Fibroblast of skin of right quadriceps (primary cell): ENCODE measurements at regions not wholly inside any gene's neighbourhood (a gene's known extent, or its start where the extent isn't known, plus 50 kb on each side); places are given as distances from the start of the nearest gene placed in this dataset.
"Not testable (repeated sequence)": the region's sequence is repeated elsewhere in the genome, so short reads cannot be mapped to it uniquely, and the experiment has no call there.

Experiments
- DNase-seq: peaks from one replicate; pipeline ENCODE4 v3.0.0-alpha.2; 2013

DNA sequence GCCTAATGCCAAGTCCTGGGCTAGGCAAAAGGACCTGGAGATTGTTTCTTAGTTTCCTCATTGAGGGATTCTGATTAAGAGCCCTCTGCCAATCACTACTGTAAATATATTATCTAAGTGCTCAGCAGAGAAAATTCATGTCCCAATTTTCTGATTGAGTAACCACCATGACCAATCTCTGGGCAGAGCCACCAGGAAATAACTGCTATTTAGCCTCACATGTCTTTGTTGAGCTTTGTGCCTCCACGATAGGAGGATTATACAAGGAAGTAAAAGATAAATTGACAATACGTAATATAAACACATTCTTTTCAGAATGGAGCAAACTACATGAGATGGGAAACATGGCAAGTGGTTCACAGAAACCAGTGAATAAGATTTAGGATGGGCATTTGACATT lies 396.1 kb upstream of the PAPPA start:
- no peak for DNase-seq

DNA sequence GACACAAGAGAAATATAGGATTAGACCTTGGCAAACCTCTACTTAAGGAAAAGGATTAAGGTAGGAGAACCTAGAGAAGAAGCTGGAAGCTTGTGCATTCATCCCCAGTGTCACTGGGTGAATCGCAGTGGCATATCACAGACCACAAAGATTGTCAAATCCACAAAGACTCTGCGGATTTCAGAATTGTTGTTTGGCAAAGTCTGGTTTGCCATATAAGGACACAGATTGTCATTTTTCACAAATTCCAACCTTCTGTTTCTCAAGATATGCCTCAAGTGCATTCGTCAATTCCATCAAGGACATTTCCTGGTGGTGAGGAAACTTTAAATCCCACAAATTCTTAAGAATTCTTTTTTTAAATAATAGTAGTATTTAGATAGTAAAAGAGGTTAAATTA lies 395.1 kb upstream of the PAPPA start:
- peak; percentile 58 for DNase-seq

DNA sequence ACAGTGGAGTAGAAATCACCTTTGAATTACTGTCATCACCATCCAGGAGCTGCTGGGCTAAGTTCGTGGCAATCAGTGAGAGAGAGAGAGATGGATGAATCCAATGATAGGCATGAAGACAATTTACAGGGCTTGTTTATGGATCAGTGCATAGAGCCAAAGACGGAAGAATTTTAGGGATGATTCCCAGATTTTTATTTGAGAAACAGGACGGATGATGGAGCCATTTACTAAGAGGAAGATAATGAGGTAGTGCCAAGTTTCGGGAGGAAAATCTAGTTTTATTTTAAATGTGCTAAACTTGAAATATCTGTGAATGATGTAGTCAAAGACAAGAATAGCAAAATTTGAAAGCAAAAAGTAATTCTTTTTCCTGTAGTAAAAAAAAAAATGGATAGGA lies 394.2 kb upstream of the PAPPA start:
- DNase-seq: peak; percentile 20

DNA sequence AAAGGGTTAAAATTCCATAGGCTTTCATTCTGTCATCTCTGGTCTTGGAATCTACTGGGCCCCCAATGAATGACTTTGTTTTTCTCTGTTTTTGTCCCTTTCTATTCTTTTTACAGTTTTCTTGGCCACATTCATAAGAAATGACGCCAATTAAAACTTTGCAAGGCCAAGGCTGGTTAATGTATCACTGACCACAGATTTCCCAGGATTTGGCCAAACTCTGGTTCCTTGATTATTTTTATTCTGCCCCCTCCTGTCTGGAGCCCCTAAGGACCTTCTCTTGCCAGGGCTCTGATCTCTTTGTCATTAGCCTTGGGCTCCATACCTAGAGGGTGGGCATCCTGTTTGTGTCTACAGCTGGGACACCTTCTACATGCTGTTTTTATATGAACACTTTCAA lies 388.9 kb upstream of the PAPPA start:
- no peak for DNase-seq

DNA sequence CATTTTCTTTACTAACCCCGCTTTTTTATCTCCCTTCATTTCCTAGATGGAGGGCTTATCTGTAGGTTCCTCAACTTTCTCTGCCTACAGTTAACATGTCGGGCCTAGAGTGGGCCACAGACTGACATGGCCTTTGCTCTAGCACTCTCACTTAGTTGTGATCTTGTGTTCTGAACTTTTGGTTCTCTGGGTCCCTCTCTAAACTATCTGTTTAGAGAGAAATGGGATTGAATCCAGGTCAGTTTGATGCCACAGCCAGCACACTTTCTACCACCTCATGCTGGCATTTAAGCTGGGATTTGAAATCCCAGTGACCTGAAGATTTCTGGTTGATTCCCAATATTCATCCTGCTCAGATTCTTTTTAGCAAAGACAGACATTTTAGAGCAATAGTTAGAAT lies 388.5 kb upstream of the PAPPA start:
- no peak for DNase-seq

DNA sequence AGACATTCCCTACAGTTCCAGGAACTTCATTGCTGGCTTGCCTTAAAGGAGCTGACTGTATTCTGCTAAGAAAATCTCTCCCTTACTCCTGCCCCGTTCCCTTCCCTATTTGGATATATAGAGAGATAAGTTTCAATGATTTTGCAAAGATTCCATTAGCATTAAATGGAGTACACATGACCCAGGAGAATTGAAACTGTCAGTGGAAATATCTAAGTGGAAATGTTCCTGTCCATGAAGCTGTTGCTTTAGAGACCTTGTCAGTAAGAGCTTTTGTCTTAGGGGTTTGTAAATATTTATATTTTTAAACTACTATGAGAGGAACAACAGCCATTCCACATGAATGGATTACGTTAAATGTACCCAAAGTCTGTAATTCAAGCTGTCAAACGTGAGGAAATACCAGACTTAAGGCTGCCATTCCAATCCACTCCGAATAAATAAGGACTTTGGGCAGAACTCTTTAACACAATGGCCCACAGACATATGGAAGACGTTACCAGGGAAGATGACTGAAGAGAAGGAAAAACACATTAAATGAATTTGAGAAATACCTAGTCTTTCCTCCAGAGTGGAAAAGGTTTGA lies 387.1 kb upstream of the PAPPA start:
- no peak for DNase-seq

DNA sequence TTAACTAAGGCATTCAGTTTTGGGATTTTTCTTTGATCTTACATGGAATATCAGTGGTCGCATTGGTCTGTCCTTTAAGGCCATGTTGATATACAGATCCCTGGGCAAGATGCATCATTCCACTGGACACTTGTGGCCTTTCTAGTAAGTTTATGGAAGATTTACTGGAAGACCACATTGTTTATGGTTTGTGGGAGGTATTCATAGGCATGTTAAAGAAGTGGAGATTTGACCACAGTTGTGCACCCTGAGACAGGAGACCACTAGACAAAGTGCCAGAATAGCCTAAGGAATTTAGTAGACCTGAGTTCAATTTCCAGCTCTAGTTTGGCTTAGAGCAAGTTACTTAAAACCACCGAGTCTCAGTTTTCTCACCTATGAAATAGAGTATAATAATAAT lies 383.1 kb upstream of the PAPPA start:
- DNase-seq: no peak

DNA sequence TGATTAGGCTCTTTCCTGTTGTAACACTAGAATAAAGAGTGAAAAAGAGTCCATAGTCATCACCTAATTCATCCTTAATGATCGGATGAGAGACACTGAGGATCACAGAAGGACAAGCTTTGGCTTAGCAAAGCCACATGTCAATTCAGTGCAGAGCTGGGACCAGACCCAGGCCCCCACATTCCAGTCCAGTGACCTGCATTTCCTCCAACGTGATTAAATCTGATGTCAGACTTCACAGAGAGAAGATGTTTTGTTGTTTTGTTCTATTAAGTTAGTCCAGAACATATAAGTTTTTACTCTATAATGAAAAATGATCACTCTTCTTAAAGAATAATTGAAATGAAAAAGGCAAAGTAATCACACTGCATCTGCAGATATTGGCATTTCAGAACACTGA lies 377.9 kb upstream of the PAPPA start:
- DNase-seq: peak; percentile 34

DNA sequence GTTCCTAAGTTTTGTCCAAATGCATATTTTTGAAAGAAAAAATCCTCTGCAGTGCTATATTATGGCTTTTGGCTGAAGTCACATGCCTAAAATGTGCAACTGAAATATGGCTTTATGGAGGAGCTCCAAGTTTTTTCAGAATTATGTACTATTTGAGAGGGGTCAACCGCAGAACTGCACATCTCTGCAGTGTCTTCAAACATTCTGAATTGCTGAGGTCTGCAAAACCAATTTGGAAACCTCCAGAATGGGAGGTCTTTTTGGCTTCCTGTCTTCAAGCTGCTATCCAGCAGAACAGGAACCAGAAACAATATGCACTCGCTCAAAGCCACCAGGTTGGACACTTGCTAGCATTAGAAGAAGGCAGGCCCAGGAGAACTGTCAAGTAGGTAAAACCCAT lies 376.0 kb upstream of the PAPPA start:
- peak; percentile 48 for DNase-seq

DNA sequence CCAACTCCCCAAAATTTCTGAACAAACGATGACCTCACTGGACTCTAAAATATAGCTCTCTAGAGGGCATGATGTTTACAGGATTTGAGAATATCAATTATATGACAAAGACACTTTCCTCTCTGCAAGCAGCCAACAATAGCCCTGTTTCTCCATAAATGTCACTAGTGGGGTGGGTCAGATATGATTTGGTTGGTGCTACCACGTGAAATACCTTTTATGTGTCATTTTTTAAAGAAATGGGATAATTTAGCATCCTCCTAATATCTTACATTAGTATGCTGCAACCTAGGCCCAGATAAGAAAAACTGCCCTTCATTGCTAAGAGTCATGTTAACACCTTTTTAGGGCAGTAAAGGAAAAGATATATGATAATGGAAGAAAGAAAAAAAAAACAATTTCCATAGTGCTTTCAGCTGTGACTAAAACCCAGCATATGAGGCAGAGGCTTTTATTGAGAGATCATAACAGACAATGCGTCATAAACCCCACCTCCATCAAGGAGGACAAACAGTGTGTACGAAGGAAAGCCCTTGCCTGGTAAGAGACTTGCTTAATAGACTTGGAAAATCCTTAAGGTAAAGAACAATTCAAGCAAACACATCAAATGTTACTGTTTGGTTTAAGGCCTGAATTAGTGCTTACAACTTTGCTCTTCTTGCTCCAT lies 372.4 kb upstream of the PAPPA start:
- DNase-seq: no peak

DNA sequence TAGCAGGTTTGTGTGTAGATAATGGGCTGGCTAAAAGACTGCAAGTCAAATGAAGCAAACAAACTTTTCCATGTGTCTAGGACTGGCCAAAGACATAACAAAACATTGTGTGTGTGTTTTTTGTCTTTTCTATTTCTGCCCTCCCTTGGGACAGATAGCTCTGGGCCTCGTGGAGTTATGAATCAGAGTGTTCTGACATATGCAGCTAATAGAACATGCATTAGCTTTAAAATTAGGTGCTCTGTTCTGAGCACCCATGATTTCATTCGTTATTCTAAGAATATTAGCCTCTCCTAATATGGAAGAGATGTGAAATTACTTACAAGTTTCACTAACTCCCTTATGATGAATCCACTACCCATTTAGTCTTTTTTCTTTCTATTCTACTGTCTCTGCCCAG lies 367.3 kb upstream of the PAPPA start:
- DNase-seq: peak; percentile 72

DNA sequence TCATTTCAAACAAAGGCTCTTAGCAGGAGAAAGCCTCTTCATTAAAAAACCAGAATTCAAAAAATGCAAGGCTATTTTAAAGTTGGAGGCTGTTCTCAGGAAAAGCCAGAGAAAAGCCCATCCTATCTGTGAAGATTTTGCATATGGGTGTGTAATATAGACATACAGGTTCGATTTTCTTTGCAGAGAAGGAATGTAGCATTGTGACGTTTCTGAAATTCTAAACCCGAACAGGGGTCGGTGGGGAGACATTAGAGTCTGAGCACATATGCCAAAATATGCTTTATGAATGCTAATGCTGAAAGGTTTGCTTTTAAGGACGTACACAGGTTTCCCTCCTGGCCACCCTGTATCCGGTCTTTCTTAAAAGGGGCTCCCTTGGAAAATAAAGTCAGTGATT lies 363.1 kb upstream of the PAPPA start:
- DNase-seq: no peak

DNA sequence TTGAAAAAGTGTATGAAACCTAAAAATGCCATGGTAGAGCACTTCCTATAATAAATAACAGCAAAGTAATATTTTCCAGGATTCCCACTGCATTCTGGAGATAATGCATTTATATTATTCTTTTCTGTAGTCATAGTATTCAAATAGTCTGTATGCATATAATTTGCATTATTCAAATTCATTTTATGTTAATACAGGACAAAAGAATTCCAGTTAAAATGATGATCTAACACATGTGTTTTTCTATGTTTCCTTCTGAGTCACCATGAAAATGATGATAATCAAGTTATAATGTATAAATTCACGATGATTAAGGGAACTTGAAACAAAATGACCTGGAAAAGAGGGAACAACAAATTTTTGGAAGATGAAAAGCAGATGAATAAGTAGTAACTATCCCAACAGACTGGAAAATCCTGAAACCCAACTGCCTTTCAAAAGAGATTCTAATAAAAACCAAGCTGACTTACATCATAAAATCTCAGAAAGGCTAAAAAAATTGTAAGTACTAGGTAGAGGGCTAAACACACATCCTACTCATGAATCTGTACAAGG lies 358.6 kb upstream of the PAPPA start:
- DNase-seq: peak; percentile 41

DNA sequence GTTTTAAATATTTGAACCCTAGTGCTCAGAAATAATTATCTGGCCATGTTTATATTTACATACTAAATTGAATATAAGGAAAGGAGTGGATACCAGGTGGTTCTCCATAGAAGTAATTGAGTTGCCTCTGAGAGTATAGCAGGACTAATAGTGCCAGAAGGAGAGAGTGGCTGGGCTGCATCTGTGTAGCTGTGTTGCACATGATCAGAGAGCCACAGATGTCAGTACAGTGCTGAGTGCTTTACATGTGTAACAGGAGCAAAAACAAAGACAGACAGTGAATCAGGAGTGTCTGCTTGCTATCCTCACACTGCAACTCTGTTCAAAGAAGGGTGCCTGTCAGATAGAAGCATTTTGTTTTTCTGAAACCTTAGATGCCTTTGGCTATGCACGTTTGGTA lies 353.9 kb upstream of the PAPPA start:
- no peak for DNase-seq

DNA sequence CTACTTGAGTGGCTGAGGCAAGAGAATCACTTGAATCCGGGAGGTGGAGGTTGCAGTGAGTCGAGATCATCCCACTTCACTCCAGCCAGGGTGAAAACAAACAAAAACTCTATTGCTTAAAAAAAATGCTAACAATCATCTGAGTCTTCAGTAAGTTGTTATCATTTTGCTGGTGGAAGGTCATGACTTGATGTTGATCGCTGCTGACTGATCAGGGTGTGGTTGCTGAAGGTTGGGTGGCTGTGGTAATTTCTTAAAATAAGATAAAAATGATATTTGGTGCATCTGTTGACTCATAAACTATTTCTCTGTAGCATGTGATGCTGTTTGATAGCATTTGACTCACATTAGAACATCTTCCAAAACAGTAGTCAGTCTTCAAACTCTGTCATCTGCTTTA lies 349.4 kb upstream of the PAPPA start:
- no peak for DNase-seq

DNA sequence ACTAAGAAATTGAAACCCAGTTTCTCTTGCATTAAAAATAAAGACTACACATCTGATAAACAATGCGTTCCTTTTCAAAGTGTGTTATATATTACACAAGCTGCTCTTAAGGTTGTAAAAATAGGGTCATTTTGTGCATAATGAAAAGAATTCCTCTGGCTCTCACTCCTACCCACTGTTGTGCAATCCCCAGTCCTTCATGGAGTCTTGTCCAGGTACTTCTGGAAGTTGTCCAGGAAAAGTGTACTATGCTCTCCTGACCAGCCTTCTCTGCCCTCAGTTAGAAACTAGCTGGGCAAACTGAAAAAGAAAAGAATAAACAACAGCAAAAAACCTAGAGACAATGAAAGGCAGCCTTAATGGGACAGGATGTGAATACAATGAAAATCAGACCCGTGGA lies 345.5 kb upstream of the PAPPA start:
- no peak for DNase-seq

DNA sequence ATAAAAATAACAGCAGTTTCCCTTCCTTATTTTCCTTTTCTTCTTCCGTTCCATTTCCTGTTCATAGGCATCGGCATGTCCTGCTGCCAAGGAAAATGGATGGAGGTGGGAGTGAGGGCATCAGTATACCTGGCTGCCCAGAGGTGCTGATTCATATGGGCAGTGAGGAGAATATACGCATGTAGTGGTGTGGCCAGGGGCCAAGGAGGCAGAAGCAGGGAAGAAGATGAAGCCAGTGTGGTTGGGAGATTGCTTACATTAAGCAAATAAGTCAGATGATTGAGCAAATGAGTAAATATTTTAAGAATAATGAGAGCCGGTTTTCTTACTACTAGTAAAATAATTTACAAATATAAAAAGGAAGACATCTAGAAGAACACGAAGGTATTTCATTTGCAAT lies 344.9 kb upstream of the PAPPA start:
- DNase-seq: no peak

DNA sequence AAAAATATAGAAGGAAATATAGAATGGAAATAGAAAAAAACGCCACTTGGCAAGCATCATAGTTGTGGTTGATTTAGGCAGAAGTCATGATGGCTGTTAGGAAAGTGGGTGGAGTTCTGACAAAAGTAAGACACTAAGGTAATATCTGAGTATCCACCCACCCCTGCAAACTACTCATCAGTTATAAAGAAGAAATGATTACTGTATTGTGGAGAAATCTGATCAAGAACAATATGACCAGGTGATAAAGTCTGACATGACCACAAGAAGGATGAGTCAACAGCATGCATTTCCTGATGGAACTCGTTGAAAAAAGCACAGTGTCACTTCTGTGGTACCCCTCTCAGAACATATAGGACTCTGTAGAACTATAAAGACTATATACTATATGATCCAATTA lies 343.4 kb upstream of the PAPPA start:
- DNase-seq: no peak

DNA sequence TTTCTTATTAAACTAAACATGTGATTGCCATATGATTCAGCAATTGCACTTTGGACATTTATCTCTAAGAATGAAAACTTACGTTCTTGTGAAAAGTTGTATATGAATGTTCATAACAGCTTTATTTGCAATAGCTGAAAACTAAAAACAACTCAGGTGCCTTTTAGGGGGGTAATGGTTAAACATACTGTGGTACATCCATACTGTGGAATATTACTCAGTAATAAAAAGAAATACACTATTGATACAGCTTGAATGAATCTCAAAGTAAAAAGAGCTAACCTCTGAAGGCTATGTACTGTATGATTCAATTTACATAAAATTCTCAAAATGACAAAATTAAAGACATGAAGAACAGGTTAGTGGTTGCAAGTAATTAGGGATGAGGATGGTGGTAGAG lies 339.5 kb upstream of the PAPPA start:
- no peak for DNase-seq

DNA sequence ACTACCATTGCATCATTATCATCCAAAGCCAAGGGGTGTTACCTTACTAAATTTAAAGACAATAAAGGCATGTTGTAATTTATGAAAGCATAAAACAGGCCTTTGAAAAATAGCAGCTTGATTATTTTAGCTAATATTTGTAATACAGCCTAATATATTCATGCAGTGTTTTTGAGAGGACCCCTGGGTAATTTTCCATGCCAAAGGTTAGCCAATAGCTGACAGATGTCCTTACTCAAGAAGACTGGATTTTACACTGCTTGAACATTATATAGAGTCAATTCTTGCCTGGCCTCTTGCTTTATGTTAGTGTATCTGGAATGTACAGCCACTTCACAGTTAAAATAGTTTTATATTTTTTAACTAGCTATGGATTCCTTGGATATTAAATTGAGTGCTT lies 337.8 kb upstream of the PAPPA start:
- no peak for DNase-seq

DNA sequence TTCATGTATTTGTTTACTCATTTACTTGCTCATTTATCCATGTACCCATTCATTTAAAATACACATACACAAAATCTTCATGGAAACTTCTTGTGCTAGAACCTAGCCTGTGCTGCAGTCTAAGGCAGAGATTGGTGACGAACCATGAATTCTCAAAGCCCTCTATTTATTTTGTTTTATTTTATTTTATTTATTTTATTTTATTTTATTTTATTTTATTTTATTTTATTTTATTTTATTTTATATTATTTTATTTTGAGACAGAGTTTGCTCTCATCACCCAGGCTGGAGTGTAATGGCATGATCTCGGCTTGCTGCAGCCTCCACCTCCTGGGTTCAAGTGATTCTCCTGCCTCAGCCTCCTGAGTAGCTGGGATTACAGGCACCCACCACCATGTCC lies 334.9 kb upstream of the PAPPA start:
- DNase-seq: not testable (repeated sequence)

DNA sequence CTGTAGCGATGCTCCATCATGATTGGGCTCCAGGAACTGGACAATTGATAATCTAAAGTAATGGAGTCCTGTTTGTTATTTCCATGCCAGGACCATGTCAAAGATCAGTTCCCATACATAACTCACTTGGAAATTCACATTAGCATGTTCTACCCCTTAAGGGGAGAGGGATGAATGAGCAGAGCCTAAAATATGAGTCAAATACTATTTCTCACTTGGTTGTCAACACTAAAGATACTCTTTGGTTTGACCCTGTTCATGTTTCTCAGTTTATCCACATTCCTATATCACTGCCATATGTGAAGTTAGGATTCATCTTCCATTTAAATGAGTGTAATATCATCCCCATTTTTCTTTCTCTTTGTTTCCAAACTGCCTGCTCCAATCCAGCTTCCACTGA lies 321.6 kb upstream of the PAPPA start:
- peak; percentile 21 for DNase-seq

DNA sequence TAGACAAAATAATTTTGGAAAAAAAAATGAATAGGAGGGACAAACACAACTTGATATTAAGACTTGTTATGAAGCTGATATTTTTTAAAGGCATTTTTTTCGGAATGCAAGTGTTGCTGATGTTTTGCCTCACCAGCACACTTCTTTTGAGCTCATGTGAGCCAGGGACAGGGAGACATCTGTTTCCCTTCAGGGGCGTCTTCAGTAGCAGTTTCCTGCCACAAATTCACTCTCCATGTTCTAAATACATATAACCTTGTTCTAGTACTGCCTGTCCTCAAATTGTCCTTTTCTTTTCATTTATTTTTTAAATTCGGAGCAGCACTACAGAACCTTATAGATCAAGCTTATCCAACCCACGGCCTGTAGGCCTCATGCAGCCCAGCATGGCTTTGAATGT lies 316.0 kb upstream of the PAPPA start:
- no peak for DNase-seq

DNA sequence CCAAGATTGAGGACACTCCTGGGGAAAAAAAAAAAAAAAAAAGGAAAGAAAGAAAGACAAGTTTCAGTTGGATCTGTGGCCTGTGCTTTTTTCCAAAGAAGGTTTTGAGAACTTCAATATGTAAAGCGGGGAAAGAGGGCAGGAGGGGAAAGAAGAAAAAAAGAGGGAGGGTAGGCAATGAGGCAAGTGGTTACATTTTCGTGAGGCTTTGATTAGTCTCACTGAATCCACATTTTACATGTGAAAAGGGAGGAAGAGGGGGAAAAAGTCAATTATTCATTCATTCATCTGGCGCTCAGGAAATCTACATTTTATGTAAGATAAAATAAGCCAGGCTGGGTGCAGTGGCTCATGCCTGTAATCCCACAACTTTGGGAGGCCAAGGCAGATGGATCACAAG lies 315.2 kb upstream of the PAPPA start:
- no peak for DNase-seq

DNA sequence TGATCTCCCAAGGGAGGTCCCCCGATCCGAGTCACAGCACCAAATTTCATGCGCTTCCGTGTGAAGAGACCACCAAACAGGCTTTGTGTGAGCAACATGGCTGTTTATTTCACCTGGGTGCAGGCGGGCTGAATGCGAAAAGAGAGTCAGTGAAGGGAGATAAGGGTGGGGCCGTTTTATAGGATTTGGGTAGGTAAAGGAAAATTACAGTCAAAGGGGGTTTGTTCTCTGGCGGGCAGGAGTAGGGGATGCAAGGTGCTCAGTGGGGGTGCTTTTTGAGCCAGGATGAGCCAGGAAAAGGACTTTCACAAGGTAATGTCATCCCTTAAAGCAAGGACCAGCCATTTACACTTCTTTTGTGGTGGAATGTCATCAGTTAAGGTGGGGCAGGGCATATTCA lies 309.2 kb upstream of the PAPPA start:
- DNase-seq: not testable (repeated sequence)
